Endothelial cell (in vitro differentiated cells): ENCODE measurements at regions not wholly inside any gene's neighbourhood (a gene's known extent, or its start where the extent isn't known, plus 50 kb on each side); places are given as distances from the start of the nearest gene placed in this dataset.

ENCODE experiments used
- DNase-seq: peaks from one replicate; pipeline ENCODE4 v3.0.0; 2021; ENCODE audit warnings: low spot score
- H3K27ac Mint-ChIP-seq: one replicate; pipeline ENCODE4 v1.8.0; 2021; ENCODE audit warnings: mixed read lengths, inconsistent platforms; ENCODE audit not compliant: unreplicated experiment
- H3K27me3 Mint-ChIP-seq: one replicate; pipeline ENCODE4 v1.8.0; 2021; ENCODE audit warnings: mild to moderate bottlenecking, moderate library complexity, mixed read lengths, inconsistent platforms; ENCODE audit not compliant: unreplicated experiment
- H3K36me3 Mint-ChIP-seq: one replicate; pipeline ENCODE4 v1.8.0; 2021; ENCODE audit warnings: mild to moderate bottlenecking, low read depth, mixed read lengths, inconsistent platforms; ENCODE audit not compliant: unreplicated experiment
- H3K4me1 Mint-ChIP-seq: one replicate; pipeline ENCODE4 v1.8.0; 2021; ENCODE audit warnings: mild to moderate bottlenecking, mixed read lengths, inconsistent platforms; ENCODE audit not compliant: unreplicated experiment
- H3K4me3 Mint-ChIP-seq: one replicate; pipeline ENCODE4 v1.8.0; 2021; ENCODE audit warnings: mild to moderate bottlenecking, mixed read lengths, inconsistent platforms; ENCODE audit not compliant: unreplicated experiment
- H3K9me3 Mint-ChIP-seq: one replicate; pipeline ENCODE4 v1.8.0; 2021; ENCODE audit warnings: mixed read lengths, inconsistent platforms; ENCODE audit not compliant: unreplicated experiment
- CTCF ChIP-seq: fragments of 200-600 bp; sonication (generic); IDR thresholded peaks from one replicate; pipeline ENCODE4 v1.5.0; 2021; ENCODE audit warnings: antibody characterized with exemption; ENCODE audit not compliant: unreplicated experiment

- Mint-ChIP-seq H3K36me3 (no peaks in the 10 kb centered on the region), H3K4me1 (peaks cover 10% of the 10 kb centered on the region), H3K9me3 (no peaks in the 10 kb centered on the region), H3K27me3 (peaks cover 3% of the 10 kb centered on the region), H3K27ac (no peak overlapping the region), H3K4me3 (no peak overlapping the region)
- TF ChIP-seq CTCF: no peak
- no peak for DNase-seq
Observed at GRCh38 chr1:90534663-90535295, 182.3 kb downstream of the BARHL2 start.

GRCh38 chr1:90534116-90534515 is 183.0 kb downstream of the BARHL2 start:
- Mint-ChIP-seq H3K4me3 (no peak overlapping the region), H3K9me3 (no peaks in the 10 kb centered on the region), H3K27ac (no peak overlapping the region), H3K4me1 (peaks cover 10% of the 10 kb centered on the region), H3K27me3 (peaks cover 3% of the 10 kb centered on the region), H3K36me3 (no peaks in the 10 kb centered on the region)
- no peak for TF ChIP-seq CTCF
- no peak for DNase-seq

- Mint-ChIP-seq H3K4me1 (no peaks in the 10 kb centered on the region), H3K36me3 (no peaks in the 10 kb centered on the region), H3K4me3 (no peak overlapping the region), H3K27ac (no peak overlapping the region), H3K9me3 (no peaks in the 10 kb centered on the region), H3K27me3 (no peaks in the 10 kb centered on the region)
- DNase-seq: no peak
- no peak for TF ChIP-seq CTCF
Observed at GRCh38 chr1:90526954-90527353, 190.1 kb downstream of the BARHL2 start.

GRCh38 chr1:90522432-90522831 is 194.7 kb downstream of the BARHL2 start:
- H3K27me3 Mint-ChIP-seq: no peaks in the 10 kb centered on the region
- H3K36me3 Mint-ChIP-seq: no peaks in the 10 kb centered on the region
- H3K9me3 Mint-ChIP-seq: no peaks in the 10 kb centered on the region
- H3K27ac Mint-ChIP-seq: no peak overlapping the region
- TF ChIP-seq CTCF: no peak
- H3K4me1 Mint-ChIP-seq: no peaks in the 10 kb centered on the region
- no peak overlapping the region for H3K4me3 Mint-ChIP-seq
- DNase-seq: no peak

- Mint-ChIP-seq H3K9me3 (peaks cover 4% of the 10 kb centered on the region), H3K27ac (no peak overlapping the region), H3K4me3 (no peak overlapping the region), H3K27me3 (no peaks in the 10 kb centered on the region), H3K4me1 (no peaks in the 10 kb centered on the region), H3K36me3 (no peaks in the 10 kb centered on the region)
- no peak for DNase-seq
- no peak for TF ChIP-seq CTCF
Observed at GRCh38 chr1:90513956-90514355, 203.1 kb downstream of the BARHL2 start.
